WERI-Rb-1 (cell line): ENCODE measurements at regions not wholly inside any gene's neighbourhood (a gene's known extent, or its start where the extent isn't known, plus 50 kb on each side); places are given as distances from the start of the nearest gene placed in this dataset.

Source experiments
- DNase-seq: peaks from one replicate; pipeline ENCODE4 v3.0.0-alpha.2; 2020
- H3K27ac ChIP-seq: fragments of 250-450 bp; sonication (Bioruptor Pico); 2 replicates; pipeline ENCODE4 v1.5.1; 2020; ENCODE audit warnings: mild to moderate bottlenecking, moderate library complexity
- H3K27me3 ChIP-seq: fragments of 250-450 bp; sonication (Bioruptor Pico); 2 replicates; pipeline ENCODE4 v1.5.1; 2021; ENCODE audit warnings: mild to moderate bottlenecking, low read depth, moderate library complexity; ENCODE audit not compliant: insufficient read depth, severe bottlenecking
- H3K36me3 ChIP-seq: fragments of 250-450 bp; sonication (Bioruptor Pico); 2 replicates; pipeline ENCODE4 v1.5.1; 2020; ENCODE audit warnings: mild to moderate bottlenecking, moderate library complexity
- H3K4me3 ChIP-seq: 2 replicates; pipeline ENCODE4 v1.5.1; 2011; ENCODE audit warnings: low read depth, mild to moderate bottlenecking, control low read depth, low read length
- H3K9me3 ChIP-seq: fragments of 250-450 bp; sonication (Bioruptor Pico); 2 replicates; pipeline ENCODE4 v1.5.1; 2021; ENCODE audit warnings: mild to moderate bottlenecking, moderate library complexity; ENCODE audit not compliant: severe bottlenecking
- TF ChIP-seq, protein P1 (sequence below): IDR thresholded peaks from 2 replicates; pipeline ENCODE4 v1.5.1; 2011; ENCODE audit warnings: low read depth, mild to moderate bottlenecking, control low read depth, inconsistent platforms, low read length

- no peak overlapping the region for H3K27ac ChIP-seq
- DNase-seq: no peak
- no peak overlapping the region for H3K4me3 ChIP-seq
- no peaks in the 10 kb centered on the region for H3K36me3 ChIP-seq
- no peaks in the 10 kb centered on the region for H3K27me3 ChIP-seq
- TF ChIP-seq, protein P1, sequence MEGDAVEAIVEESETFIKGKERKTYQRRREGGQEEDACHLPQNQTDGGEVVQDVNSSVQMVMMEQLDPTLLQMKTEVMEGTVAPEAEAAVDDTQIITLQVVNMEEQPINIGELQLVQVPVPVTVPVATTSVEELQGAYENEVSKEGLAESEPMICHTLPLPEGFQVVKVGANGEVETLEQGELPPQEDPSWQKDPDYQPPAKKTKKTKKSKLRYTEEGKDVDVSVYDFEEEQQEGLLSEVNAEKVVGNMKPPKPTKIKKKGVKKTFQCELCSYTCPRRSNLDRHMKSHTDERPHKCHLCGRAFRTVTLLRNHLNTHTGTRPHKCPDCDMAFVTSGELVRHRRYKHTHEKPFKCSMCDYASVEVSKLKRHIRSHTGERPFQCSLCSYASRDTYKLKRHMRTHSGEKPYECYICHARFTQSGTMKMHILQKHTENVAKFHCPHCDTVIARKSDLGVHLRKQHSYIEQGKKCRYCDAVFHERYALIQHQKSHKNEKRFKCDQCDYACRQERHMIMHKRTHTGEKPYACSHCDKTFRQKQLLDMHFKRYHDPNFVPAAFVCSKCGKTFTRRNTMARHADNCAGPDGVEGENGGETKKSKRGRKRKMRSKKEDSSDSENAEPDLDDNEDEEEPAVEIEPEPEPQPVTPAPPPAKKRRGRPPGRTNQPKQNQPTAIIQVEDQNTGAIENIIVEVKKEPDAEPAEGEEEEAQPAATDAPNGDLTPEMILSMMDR: no peak
- H3K9me3 ChIP-seq: no peaks in the 10 kb centered on the region
Observed at GRCh38 chr5:143606043-143606752, 202.7 kb upstream of the NR3C1 start.

- Histone ChIP-seq H3K9me3 (no peaks in the 10 kb centered on the region), H3K4me3 (no peak overlapping the region), H3K27ac (no peak overlapping the region), H3K36me3 (no peaks in the 10 kb centered on the region), H3K27me3 (no peaks in the 10 kb centered on the region)
- TF ChIP-seq, protein P1: no peak
- no peak for DNase-seq
Observed at GRCh38 chr5:143605403-143606005, 202.0 kb upstream of the NR3C1 start.

- Histone ChIP-seq H3K36me3 (no peaks in the 10 kb centered on the region), H3K4me3 (no peak overlapping the region), H3K9me3 (no peaks in the 10 kb centered on the region), H3K27me3 (no peaks in the 10 kb centered on the region), H3K27ac (no peak overlapping the region)
- no peak for DNase-seq
- TF ChIP-seq, protein P1: no peak
Observed at GRCh38 chr5:143601917-143602333, 198.4 kb upstream of the NR3C1 start.

- Histone ChIP-seq H3K4me3 (no peak overlapping the region), H3K27ac (no peak overlapping the region), H3K36me3 (no peaks in the 10 kb centered on the region), H3K9me3 (no peaks in the 10 kb centered on the region), H3K27me3 (no peaks in the 10 kb centered on the region)
- no peak for DNase-seq
- TF ChIP-seq, protein P1: no peak
Observed at GRCh38 chr5:143601357-143601756, 197.9 kb upstream of the NR3C1 start.

DNA sequence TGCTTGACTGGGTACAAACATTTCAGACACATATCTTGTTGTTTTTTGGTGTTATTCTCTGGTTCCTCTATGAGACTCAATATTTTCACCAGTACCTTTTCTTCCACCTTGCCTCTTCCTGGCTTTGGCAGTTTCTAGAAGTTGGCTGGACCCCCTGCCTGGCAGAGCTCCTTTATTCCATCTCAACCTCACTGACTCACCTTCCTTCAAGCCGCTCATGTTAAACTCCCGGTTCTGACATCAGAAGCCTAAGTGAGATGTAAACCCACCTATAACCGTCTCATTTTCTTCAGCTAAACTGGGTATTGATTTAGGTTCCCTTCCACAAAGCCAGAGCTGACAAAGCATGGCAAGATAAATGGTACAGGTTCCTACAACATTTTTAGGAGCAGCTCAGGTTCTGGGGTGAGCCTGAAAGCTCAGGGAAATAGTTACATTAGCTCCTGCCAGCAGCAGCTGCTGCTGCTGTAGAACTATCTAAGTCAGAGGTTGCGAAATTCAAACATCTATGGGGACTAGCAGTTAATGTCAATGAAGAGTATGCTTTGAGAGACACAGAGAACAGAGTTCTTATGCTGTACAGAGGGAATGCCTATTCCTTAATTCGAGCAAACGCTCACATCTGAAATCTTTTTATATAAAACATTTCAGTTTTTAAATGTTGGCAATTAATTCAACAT is 197.1 kb upstream of the NR3C1 start:
- no peaks in the 10 kb centered on the region for H3K9me3 ChIP-seq
- H3K4me3 ChIP-seq: no peak overlapping the region
- DNase-seq: no peak
- H3K27me3 ChIP-seq: no peaks in the 10 kb centered on the region
- no peaks in the 10 kb centered on the region for H3K36me3 ChIP-seq
- TF ChIP-seq, protein P1: no peak
- no peak overlapping the region for H3K27ac ChIP-seq
